HG03432 (cell line): ENCODE measurements at regions not wholly inside any gene's neighbourhood (a gene's known extent, or its start where the extent isn't known, plus 50 kb on each side); places are given as distances from the start of the nearest gene placed in this dataset.

ENCODE experiments used
- ATAC-seq: cut with Tn5 transposase; IDR thresholded peaks from one replicate; pipeline ENCODE4 v1.9.1; 2021; ENCODE audit warnings: mild to moderate bottlenecking, moderate library complexity; ENCODE audit not compliant: unreplicated experiment

GRCh38 chr18:68262690-68263294 lies 452.1 kb downstream of the TMX3 start:
- ATAC-seq, result no peak

- no peak for ATAC-seq
Observed at GRCh38 chr18:68256418-68257067, 458.4 kb downstream of the TMX3 start.

- ATAC-seq, result no peak
Observed at GRCh38 chr18:68244786-68245185, 470.1 kb downstream of the TMX3 start.

- ATAC-seq, result no peak
Observed at GRCh38 chr18:68241881-68242280, 473.0 kb downstream of the TMX3 start.

DNA sequence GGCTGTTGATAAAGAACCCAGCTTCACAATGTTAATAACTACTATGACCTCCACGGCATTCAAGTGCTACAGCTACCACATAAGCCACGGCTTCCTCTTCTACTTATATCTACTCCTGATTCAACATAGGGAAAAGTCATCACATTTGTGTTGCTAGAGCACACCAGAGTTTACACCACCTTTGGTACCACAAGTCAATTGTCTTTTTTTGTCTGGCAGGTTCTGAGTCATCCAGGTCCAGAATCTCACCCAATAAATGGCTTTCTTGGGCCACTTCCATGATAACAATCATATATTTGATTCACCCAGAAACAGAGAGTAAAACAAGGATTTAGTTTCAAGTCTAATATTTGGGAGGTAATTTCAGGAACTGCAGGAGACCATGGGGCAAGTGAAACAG lies 480.2 kb downstream of the TMX3 start:
- ATAC-seq, result no peak

DNA sequence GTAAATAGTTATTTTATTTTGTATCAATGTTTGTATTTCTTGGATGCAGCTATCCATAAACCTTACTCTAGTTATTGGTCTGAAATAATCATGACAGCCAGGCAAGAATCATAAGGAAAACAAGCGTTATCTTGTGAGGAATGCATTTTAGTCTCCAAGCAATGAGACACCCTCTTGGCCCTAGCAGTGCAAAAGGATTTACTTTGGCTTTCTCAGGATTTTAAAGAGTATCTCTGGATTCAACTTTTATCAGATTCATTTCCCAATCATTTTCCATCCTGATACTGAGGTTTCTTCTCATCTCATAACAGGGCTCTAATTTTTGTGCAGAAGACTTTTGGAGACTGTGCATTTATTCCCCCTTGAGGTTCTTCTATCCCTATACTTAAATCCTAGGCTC lies 480.8 kb downstream of the TMX3 start:
- no peak for ATAC-seq

DNA sequence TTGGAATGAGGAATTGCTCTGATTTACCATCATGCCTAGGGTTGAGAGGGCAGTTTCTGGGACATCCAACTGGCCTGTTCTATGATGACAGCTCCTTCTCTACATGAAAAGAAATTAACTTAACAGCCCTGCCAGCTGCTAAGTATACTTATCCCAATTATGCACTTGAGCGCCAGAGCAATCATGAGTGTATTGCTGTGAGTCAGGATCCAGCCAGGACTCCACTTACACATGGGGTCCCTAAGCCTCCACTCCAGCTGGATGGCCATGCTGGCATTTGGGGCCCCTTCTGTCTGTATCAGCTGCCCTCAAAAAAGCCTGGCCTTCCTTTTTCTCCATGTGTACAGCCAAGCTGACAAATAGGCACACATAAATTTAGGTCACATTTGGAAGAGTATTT lies 481.9 kb downstream of the TMX3 start:
- no peak for ATAC-seq

- no peak for ATAC-seq
Observed at GRCh38 chr18:68229351-68229750, 485.6 kb downstream of the TMX3 start.

DNA sequence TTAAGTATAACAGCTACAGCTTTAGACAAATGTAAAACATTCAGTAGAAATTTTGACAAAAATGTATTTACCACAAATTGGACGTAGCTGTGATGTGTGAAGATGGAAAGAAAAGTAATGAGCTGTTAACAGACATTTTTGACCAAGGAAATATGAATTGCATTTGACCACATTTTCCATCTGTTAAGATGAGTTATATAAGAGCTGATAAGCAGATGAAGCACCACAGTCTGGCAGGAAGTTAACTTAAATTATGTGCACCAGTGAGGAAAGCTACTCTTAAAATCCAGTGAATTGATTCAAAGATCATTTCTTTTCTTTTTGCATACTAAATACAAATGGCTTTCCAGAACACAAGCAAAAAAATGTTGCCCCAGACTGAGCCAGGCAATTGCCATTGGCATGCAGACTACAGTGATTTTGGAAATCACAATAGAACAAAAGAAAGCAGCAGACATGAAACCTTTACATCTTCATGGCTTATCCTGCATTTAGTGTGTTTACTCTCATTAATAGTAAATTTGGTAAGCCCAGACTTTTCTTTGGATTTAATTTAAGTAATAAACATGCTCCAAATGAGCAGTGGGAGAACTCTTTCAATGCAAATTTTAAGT lies 493.7 kb downstream of the TMX3 start:
- no peak for ATAC-seq

GRCh38 chr18:68220458-68220857 lies 494.4 kb downstream of the TMX3 start:
- ATAC-seq, result no peak

DNA sequence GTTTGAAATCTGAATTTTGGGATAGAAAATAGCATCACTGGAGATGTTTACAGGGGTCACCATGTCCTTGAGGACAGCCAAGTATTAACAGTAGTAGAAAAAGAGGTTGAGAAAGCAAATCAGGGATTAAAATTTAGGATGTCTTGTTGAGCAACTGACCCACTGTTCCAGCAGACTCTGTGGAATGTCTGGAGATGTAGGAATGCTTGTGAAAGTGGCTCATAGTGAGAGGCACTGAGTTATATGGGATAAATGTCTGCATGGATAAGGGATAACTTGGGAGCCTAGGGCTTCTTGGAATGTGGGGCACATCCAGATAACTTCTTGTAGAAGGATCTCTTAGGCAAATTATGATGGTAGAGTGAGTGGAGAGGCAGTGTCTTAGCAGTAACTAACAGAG lies 495.0 kb downstream of the TMX3 start:
- ATAC-seq, result no peak

DNA sequence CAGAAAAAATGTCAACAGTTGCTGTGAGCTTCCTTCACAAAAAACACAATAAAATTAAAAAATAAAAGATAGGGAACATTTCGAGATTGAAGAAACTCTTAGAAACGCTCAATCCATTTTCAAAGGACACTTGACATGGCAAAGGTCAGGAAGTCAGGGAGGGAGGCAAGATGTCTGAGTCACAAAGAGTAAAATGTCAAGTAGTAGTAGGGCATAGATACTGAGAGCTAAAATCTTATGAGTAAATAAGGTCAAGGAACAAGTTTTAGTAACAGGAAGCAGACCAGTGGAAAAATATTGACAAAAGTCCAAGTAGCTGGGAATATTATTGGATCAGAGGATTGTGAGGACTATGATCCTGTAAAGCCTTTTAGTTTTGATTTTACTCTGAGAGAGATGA lies 495.6 kb downstream of the TMX3 start:
- no peak for ATAC-seq

DNA sequence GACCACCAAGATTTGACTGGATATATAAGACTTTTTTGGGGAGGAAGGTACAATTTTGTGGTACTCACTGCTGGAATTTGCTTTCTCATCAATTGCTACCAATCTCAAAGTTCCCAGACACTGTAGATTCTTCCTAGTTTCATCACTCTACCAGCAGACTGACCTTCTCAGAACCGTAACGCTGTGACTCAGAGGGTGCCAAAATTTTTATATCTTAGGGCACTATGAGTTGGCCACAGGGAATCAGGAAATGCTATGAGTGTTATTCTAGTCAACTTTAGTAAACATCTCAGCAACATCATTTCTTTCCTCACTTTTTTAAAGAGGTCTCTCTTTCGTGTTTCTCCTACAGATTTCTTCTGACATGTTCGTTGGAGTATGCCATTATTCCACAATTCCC lies 499.0 kb downstream of the TMX3 start:
- ATAC-seq, result no peak

DNA sequence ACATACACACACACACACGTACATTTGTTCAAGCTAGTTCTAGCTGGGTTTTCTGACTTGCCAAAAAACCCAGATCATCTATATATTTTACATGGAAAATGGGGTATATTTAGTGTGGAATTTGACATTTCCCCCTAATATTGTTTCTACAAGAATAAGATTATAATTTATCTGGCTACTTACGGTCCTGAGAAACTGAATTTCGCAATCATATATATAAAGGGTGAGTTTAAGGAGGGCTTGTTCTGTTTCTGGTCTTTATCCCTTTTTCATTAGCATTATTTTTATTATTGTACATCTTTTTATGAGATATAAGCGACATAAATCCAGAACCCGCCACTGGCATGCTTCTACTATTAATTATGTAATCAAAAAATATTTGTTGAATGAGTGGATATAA lies 528.9 kb downstream of the TMX3 start:
- no peak for ATAC-seq

GRCh38 chr18:68181956-68182355 lies 533.0 kb downstream of the TMX3 start:
- no peak for ATAC-seq

GRCh38 chr18:68179811-68180210 lies 535.1 kb downstream of the TMX3 start:
- no peak for ATAC-seq

GRCh38 chr18:68178921-68179320 lies 536.0 kb downstream of the TMX3 start:
- no peak for ATAC-seq

GRCh38 chr18:68177807-68178702 lies 536.9 kb downstream of the TMX3 start:
- no peak for ATAC-seq

DNA sequence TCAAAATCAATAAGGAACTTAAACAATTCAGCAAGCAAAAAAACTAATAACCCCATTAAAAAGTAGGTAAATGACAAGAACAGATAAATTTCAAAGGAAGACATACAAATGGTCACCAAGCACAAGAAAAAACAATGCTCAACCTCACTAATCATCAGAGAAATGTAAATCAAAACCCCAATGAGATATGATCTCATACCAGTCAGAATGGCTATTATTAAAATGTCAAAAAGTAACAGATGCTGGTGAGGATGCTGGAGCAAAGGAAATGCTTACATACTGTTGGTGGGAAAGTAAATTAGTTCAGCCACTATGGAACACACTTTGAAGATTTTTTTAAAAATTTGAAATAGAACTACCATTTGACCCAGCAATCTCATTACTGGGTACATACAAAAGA lies 538.0 kb downstream of the TMX3 start:
- no peak for ATAC-seq

- no peak for ATAC-seq
Observed at GRCh38 chr18:68172842-68173549, 541.9 kb downstream of the TMX3 start.

DNA sequence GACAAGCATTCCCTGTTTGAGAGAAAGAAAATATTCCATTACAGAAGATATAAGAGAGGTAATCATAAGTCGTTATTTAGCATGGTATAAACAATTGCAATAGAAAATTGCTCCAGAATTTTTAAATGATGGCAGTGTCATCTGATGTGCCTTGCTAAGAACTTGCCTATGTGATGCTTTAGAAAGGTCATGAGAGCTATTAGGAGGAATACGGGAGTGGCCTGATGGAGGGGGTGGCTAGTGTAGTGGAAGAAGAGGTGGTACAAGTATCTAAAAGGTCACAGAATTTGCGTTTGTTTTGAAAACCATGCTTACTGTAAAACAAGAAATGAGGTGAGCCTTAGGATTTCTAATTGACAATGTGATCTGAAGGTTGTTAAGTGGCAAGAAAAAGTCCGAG lies 550.0 kb downstream of the TMX3 start:
- no peak for ATAC-seq
